ENCODE measurements at regions not wholly inside any gene's neighbourhood (a gene's known extent, or its start where the extent isn't known, plus 50 kb on each side); places are given as distances from the start of the nearest gene placed in this dataset.

- TF ChIP-seq CTCF (IDR thresholded peaks at IDR 0.05) (no peak), POLR2A (IDR thresholded peaks at IDR 0.05) (no peak)
Observed at GRCh38 chr7:113209449-113210203, 91.3 kb upstream of the SMIM30 start.

All from esophagus squamous epithelium (tissue), 4 donors.